Loucy (cell line): ENCODE measurements at regions not wholly inside any gene's neighbourhood (a gene's known extent, or its start where the extent isn't known, plus 50 kb on each side); places are given as distances from the start of the nearest gene placed in this dataset.

ENCODE experiments used
- H2AFZ ChIP-seq: fragments of 200-600 bp; sonication (generic); 2 replicates; pipeline ENCODE4 v1.6.0; 2016; ENCODE audit warnings: antibody characterized with exemption, mild to moderate bottlenecking, low read length, moderate library complexity
- H3F3A ChIP-seq: fragments of 200-600 bp; 2 replicates; pipeline ENCODE4 v1.6.0; 2016; ENCODE audit warnings: antibody characterized with exemption, low read depth, mild to moderate bottlenecking
- H3K27me3 ChIP-seq: fragments of 200-600 bp; sonication (generic); 2 replicates; pipeline ENCODE4 v1.6.1; 2014; ENCODE audit warnings: low read length, mild to moderate bottlenecking; ENCODE audit not compliant: insufficient read depth, poor library complexity, severe bottlenecking
- H3K36me3 ChIP-seq: fragments of 200-600 bp; sonication (generic); 2 replicates; pipeline ENCODE4 v1.6.1; 2016; ENCODE audit warnings: low read length; ENCODE audit not compliant: insufficient read depth
- H3K4me1 ChIP-seq: fragments of 200-600 bp; sonication (generic); 2 replicates; pipeline ENCODE4 v1.5.1; 2014; ENCODE audit warnings: low read length, mild to moderate bottlenecking; ENCODE audit not compliant: insufficient read depth, poor library complexity, severe bottlenecking
- H3K4me2 ChIP-seq: fragments of 200-600 bp; sonication (generic); 2 replicates; pipeline ENCODE4 v1.6.0; 2014; ENCODE audit warnings: antibody characterized with exemption, low read length, low read depth, mild to moderate bottlenecking; ENCODE audit not compliant: poor library complexity, severe bottlenecking
- H3K4me3 ChIP-seq: fragments of 200-600 bp; sonication (generic); 2 replicates; pipeline ENCODE4 v1.5.1; 2014; ENCODE audit warnings: low read length, mild to moderate bottlenecking, mixed read lengths; ENCODE audit not compliant: poor library complexity, severe bottlenecking
- H3K79me2 ChIP-seq: fragments of 200-600 bp; sonication (generic); 2 replicates; pipeline ENCODE4 v1.6.1; 2014; ENCODE audit warnings: low read length; ENCODE audit not compliant: insufficient read depth
- H3K9ac ChIP-seq: fragments of 200-600 bp; sonication (generic); 2 replicates; pipeline ENCODE4 v1.6.0; 2014; ENCODE audit warnings: mild to moderate bottlenecking, low read depth, low read length, moderate library complexity; ENCODE audit not compliant: poor library complexity, severe bottlenecking
- H3K9me2 ChIP-seq: fragments of 200-600 bp; sonication (generic); replicated peaks from 2 replicates; pipeline ENCODE4 v1.6.1; 2016; ENCODE audit warnings: low read depth, low read length, mixed read lengths
- H3K9me3 ChIP-seq: fragments of 200-600 bp; sonication (generic); 2 replicates; pipeline ENCODE4 v1.6.1; 2014; ENCODE audit warnings: mild to moderate bottlenecking, antibody characterized with exemption, low read length, low read depth; ENCODE audit not compliant: insufficient read depth
- H4K20me1 ChIP-seq: fragments of 200-600 bp; sonication (generic); 2 replicates; pipeline ENCODE4 v1.6.0; 2014; ENCODE audit warnings: antibody characterized with exemption, low read length, mild to moderate bottlenecking; ENCODE audit not compliant: insufficient read depth, poor library complexity, severe bottlenecking
- EZH2phosphoT487 ChIP-seq: fragments of 200-600 bp; IDR thresholded peaks from 2 replicates; pipeline ENCODE4 v1.6.1; 2018; ENCODE audit warnings: antibody characterized with exemption, mild to moderate bottlenecking, moderate library complexity, borderline replicate concordance
- TF ChIP-seq, protein P1 (sequence below): fragments of 200-600 bp; sonication (generic); conservative IDR thresholded peaks from 2 replicates; pipeline ENCODE4 v1.5.1; 2014; ENCODE audit warnings: mild to moderate bottlenecking, antibody characterized with exemption, low read length

DNA sequence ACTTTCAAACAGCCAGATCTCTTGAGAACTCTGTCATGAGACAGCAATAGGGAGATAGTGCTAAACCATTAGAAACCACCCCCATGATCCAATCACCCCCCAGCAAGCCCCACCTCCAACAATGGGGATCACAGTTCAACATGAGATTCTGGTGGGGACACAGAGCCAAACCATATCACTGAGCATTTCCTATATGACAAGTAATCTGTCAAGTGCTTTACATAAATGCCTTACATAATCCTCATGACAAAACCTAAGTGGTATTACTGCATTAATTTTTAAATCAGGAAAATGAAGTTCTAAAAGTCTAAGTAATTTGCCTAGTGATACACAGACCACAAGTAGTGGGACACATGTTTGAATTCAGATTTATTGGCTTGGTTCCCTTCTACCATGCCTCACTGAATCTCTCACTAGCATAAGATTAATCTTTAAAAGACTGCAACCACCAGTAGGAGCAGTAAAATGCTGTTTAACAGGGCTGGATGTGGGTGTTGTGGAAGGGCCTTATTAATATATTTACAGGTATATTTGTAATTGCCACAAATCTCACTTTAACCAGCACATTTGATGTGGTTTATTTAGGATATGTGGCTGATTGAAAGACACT, 323.1 kb upstream of the FBXO33 start:
- Histone ChIP-seq H2AFZ (no peak overlapping the region), H3K79me2 (no peaks in the 10 kb centered on the region), H3K4me3 (no peak overlapping the region), H3K4me1 (no peaks in the 10 kb centered on the region), H3K9me2 (no peaks in the 10 kb centered on the region), H3K9ac (no peak overlapping the region), H3K4me2 (no peak overlapping the region), H3K27me3 (no peaks in the 10 kb centered on the region), H3K9me3 (no peaks in the 10 kb centered on the region), H4K20me1 (no peaks in the 10 kb centered on the region), H3F3A (no peaks in the 10 kb centered on the region), H3K36me3 (no peaks in the 10 kb centered on the region)
- TF ChIP-seq, protein P1, sequence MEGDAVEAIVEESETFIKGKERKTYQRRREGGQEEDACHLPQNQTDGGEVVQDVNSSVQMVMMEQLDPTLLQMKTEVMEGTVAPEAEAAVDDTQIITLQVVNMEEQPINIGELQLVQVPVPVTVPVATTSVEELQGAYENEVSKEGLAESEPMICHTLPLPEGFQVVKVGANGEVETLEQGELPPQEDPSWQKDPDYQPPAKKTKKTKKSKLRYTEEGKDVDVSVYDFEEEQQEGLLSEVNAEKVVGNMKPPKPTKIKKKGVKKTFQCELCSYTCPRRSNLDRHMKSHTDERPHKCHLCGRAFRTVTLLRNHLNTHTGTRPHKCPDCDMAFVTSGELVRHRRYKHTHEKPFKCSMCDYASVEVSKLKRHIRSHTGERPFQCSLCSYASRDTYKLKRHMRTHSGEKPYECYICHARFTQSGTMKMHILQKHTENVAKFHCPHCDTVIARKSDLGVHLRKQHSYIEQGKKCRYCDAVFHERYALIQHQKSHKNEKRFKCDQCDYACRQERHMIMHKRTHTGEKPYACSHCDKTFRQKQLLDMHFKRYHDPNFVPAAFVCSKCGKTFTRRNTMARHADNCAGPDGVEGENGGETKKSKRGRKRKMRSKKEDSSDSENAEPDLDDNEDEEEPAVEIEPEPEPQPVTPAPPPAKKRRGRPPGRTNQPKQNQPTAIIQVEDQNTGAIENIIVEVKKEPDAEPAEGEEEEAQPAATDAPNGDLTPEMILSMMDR, result no peak
- no peak for TF ChIP-seq EZH2phosphoT487

DNA sequence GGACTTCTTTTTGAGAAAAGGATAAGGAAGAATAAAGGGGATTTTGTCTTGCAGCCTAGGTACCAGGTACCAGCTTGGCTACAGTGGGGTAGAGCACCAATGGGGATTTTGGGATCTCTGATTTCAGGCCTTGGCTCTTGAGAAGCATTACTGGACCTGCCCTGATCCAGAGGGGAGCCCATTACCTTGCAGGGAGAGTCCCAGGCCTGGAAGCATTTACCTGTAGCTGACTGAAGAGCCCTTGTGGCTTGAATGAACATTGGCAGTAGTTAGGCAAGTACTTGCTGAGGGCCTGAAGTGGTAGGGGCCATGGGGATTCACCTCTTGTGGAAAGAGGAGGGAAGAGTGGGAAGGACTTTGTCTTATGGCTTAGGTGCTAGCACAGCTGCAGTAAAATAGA, 308.2 kb upstream of the FBXO33 start:
- Histone ChIP-seq H2AFZ (no peak overlapping the region), H3K4me3 (no peak overlapping the region), H3K4me1 (no peaks in the 10 kb centered on the region), H3K27me3 (no peaks in the 10 kb centered on the region), H3K4me2 (no peak overlapping the region), H3F3A (no peaks in the 10 kb centered on the region), H3K36me3 (no peaks in the 10 kb centered on the region), H4K20me1 (no peaks in the 10 kb centered on the region), H3K79me2 (no peaks in the 10 kb centered on the region), H3K9me3 (no peaks in the 10 kb centered on the region), H3K9ac (no peak overlapping the region), H3K9me2 (no peaks in the 10 kb centered on the region)
- TF ChIP-seq EZH2phosphoT487, result no peak
- TF ChIP-seq, protein P1, result no peak

DNA sequence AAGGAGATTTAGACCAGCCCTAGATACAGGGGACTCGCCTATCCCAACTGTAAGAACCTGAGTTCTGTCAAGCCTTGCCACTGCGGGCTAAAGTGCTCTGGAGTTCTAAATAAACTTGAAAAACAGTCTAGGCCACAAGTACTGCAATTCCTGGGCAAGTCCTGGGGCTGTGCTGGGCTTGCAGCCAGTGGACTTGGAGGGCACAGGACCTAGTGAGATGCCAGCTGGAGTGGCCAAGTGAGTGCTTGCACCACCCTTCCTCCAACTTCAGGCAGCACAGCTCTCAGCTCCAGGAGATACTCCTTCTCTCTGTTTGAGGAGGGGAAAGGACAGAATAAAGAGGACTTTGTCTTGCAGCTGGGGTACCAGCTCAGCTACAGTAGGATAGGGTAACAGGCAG, 307.6 kb upstream of the FBXO33 start:
- Histone ChIP-seq H3K4me3 (no peak overlapping the region), H3K9me2 (no peaks in the 10 kb centered on the region), H3K79me2 (no peaks in the 10 kb centered on the region), H2AFZ (no peak overlapping the region), H3K27me3 (no peaks in the 10 kb centered on the region), H3K4me2 (no peak overlapping the region), H3K9me3 (no peaks in the 10 kb centered on the region), H3K4me1 (no peaks in the 10 kb centered on the region), H3K36me3 (no peaks in the 10 kb centered on the region), H4K20me1 (no peaks in the 10 kb centered on the region), H3F3A (no peaks in the 10 kb centered on the region), H3K9ac (no peak overlapping the region)
- TF ChIP-seq, protein P1, result no peak
- no peak for TF ChIP-seq EZH2phosphoT487
